ENCODE measurements at regions not wholly inside any gene's neighbourhood (a gene's known extent, or its start where the extent isn't known, plus 50 kb on each side); places are given as distances from the start of the nearest gene placed in this dataset.
"Not testable (repeated sequence)": the region's sequence is repeated elsewhere in the genome, so short reads cannot be mapped to it uniquely, and the experiment has no call there.

DNA sequence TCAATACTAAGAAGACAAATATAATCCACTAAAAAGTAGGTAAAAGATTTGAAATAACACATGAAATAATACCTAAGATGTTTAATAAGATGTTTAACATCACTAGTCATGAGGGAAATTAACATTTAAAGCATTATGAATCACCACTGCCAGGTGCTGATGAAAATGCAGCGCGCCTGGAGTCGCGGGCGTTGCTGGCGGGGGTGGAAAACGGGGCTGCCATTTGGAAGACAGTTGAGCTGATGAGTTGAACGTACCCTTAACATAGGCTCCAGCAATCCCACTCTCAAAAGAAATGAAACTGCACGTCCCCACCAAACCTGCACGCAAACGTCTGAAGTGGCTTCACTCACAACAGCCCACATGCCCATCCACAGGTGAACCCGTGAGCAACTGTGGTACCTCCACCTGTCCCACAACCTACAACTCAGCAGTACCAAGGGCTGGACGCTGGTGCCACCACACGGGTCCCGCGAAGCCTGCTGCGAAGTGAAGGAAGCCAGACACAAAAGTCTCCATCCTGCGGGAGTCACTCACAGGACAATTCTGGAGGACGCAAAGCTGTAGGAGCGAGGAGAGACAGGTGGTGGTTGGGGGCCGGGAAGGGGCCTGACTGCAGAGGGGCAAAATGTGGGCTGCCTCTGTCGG, 189.3 kb downstream of the NPIPB11 start:
- DNase-seq = not testable (repeated sequence)

DNA sequence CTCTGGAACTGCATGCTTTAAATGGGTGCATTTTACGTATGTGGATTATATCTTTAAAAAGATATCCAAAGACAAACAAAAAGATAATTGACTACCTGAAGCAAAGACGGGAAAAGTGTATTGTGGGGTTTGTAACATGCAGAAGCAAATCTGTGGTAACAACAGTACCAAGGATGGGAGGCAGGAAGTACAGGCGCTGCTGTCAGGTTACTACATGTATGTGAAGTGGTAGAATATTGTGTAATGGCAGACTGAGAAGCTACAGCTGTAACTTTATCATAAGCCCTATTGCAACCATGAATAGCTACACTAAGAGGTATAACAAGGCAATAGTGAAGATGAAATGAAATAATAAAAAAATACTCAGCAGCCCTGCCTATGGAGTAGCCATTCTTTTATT, 192.7 kb downstream of the NPIPB11 start:
- not testable (repeated sequence) for DNase-seq

DNA sequence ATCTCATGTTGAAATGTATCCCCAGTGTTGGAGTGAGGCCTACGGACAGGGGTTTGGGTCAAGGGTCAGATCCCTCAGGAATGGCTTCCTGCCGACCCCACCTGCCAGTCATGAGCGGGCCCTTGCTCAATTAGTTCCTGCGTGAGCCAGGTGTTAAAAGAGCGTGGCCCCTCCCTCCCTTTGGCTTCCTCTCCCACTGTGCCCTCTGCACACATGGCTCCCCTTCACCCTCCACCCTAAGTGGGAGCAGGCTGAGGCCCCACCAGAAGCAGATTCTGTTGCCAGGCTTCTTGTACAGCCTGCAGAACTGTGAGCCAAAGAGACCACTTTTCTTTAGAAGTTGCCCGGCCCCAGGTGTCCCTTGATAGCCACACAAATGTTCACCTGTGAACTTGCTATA, 193.3 kb downstream of the NPIPB11 start:
- not testable (repeated sequence) for DNase-seq

DNA sequence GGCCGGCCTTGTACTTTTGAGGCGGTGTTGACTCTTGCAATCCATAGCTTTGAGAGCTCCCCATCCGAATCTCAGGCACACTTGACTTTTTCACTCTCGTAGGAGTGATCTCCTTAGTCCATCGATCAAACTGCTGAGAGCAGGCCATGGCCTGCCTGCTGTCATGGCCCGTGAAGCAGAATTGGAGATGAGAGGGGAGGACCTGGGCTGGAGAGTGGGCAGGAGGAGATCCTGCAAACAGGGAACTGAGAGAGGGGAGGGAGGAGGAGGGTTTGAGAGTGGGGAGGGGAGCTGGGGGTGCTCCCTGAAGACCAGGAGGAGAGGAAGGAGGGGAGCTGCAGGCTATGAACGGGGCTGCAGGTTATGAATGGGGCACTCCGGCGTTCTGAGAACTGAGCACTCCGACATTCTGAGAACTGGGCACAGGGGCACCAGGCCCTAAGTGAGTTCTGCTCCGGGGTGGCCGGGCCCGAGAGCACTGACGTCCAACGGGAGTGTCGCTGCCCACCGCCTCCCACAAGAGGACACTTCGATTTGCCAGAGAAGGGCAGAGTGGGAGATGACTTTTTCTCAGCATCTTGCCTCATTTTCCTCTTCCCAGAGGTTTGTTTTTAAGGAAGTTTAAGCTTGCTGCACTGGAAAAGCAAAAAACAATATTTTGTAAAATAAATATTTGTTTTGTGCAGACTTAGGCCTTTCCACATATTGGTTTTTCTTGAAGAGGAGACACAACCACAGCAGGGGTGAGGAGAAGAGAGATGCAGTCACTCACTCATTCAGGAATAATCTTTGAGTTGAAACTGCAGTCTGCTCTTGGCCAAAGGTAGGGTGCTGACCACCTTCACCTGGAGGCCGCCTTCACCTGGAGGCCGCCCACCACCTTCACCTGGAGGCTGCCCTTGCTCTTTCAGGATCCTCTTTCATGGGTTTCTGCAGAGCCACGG, 194.2 kb downstream of the NPIPB11 start:
- not testable (repeated sequence) for DNase-seq

DNA sequence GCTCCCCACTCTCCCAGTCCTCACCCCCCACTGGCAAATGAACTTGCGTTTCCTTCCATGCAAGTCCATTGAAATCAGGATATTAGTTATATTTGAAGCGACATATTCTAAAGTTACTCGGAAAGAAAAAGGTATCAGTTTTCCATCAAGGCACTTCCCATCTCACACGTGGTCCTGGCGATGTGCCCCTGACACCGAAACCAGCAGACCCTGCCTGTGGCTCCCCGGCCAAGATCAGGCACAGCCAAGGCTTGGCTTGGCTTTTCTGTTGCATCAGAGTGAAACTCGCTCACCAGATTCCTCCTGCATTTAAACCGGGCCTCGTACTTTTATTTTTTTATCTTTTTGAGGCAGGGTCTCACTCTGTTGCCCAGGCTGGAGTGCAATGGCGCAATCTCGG, 195.1 kb downstream of the NPIPB11 start:
- not testable (repeated sequence) for DNase-seq

DNA sequence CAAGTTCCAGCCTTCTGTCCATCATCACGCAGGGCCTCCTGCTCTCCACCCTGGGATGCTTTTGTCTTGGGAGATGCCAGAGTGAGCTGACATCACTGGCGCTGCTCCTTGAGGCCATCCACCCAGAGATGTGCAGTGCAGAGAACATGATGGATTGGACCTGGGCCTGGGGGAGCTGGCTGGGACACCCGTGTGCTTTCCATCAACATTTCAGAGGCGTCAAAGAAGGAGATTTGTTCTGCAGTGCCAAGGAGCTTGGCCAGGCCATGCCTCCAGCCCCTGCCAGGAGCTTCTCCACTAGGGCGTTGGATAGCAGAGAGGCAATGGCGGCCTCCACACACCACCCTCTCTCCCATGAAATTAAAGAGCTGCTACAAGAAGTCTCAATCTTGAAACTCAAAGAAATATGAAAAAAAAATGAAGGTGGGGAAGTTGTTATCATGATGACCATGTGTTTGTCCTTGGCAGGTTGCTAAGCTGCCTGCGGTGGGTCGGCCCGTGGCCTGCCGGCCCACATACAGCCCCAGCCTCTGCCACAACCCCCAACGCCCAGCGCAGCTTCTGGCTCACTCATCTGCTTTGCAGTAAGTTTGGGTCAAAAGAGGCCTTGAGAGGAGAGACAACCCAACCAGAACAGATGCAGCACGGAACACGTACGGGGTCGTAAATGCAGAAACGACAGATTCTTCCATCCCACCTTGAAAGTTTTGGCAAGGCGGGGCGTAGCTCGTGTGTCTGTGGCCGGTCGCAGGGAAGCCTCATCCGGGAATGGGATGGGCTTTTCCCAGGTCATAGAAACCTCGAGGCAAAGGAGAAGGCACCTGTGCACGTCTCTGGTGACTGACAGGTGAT, 196.0 kb downstream of the NPIPB11 start:
- not testable (repeated sequence) for DNase-seq

DNA sequence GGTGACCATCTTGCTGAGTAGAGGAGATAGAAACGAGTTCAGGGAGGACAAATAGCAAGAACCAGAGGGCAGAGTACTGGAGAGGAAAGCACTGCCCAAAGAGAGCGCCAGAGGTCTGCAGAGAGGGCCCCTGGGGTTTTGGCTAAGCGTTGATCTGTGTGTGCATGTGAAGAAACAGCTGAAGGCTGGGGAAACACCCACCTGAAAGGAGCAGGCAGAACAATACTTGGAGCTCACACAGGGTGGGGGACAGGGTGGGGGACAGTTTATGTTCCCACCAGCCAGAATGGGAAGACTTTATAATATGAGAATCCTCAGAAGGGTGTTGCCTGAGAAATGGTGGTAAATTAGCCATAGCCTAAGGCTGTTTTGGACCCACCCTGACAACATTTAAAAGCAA, 200.4 kb downstream of the NPIPB11 start:
- DNase-seq = not testable (repeated sequence)

DNA sequence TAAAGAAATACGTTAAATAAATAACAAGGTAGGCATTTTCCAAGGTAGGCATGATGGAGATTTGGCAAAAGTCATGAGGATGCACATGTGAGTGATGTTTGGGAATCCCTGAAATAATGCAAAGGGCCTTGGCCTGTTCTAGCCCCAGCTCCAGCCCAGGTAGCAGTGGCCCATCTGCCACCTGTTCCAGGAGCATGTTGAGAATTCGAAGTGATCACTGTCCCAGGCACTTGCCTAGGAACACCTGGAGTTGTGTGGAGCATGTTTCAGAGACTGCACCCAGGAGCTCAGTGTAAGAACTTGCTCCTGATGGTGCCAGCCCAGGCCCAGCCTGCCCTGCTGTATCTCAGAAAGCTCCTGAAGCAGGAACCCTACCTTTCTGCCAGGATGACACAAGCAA, 201.4 kb downstream of the NPIPB11 start:
- DNase-seq = not testable (repeated sequence)

DNA sequence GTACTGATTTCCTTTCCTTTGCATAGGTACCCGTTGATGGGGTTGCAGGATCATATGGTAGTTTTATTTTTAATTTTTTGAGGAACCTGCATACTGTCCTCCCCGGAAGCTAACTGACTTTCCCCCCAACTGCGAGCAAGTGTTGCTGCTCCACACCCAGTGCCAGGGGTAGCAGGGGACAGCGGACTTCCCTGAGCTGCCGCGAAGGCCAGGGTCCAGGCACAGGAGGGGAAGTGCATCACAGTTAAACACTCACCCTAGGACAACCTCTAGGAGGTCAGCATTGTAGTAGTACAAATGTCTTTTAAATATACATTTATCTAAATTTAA, 201.7 kb downstream of the NPIPB11 start:
- DNase-seq = no peak

DNA sequence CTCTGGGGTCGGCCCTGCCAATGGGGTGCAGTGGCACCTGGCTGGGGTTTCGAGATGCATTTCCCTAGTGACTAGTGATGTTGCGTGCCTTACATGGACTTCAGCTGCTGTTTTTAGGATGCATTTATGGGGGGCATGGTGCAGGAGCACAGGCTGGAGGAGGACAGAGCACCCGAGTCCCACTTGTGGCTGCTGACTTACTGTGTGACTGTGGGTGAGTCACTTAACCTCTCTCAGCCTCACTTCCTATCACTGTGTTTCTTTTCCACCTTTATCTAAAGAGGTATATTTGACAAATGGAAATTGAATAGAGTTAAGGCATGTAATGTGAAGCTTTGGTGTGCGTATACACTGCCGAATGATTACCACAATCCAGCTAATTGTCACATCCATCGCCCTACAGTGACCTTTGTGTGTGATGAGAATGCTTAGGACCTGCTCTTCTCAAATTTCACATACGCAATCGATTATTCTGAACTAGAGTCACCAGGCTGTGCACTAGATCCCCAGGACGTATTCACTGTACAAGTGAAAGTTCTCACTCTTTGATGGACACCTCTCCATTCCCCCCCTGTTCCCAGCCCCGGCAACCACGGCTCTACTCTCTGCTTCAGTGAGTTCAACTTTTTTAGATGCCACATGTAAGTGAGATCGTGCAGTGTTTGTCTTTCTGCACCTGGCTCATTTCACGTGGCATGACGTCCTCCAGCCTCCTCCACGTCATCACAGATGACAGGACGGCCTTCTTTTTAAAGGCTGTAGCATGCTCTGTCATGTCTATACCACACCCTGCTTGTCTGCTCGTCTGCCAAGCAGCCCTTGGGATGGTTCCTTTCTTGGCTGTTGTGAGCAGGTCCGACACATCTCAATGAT, 202.3 kb downstream of the NPIPB11 start:
- DNase-seq = not testable (repeated sequence)

DNA sequence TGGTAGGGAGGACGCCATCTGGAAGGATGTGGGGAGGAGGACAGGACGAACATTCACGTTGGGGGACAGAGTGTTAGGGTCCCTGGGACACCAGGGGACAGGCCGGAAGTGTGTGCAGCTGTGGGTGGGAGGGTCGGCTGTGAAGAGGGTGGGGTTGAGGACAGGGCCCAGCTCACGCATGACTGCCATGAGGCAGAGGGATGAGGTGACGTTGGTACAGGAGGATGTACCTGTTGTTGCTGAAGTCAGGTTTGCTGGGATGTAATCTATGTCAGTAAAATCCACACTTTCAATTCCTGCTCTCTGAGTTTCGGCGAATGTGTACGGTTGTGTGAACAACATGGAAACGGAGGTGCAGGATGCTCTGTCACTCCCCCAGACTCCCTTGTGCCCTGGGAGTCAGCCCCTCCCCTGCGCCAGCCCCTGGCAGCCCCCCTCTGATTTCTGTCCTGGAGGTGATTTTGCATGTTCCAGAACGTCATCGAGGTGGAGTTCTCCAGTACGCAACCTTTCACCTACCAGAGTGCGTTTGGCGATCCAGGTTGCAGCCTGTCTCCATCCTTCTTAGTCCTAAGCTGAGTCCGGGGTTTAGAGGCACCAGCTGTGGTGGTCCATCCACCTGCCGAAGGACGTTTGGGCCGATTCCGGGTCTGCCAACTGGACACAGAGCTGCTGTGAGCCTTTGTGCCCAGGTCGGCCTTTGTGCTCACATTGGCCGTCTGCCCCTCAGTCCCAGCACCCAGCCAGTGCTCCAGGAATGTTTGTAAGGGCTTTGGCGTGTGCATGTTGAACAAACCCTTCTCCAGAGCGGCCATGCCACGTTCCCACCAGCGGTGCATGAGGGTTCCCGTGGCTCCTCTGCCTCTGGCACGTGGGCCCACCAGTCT, 203.2 kb downstream of the NPIPB11 start:
- DNase-seq = not testable (repeated sequence)

DNA sequence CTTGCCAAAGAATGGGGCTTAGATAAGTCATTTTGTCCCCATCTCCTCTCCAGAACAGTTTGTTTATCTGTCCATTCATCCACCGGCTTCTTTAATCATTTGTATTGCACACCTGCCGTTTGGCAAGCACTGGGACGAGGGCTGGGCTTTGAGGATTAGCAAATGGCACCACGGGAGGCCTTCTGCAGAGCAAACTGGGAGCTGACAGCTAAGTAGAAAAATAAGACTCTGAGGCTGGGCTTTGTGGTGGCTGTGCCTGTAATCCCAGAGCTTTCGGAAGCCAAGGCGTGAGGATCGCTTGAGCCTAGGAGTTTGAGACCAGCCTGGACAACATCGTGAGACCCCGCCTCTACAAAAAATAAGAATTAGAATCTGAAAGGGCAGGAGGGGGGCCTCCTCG, 203.9 kb downstream of the NPIPB11 start:
- DNase-seq = not testable (repeated sequence)

DNA sequence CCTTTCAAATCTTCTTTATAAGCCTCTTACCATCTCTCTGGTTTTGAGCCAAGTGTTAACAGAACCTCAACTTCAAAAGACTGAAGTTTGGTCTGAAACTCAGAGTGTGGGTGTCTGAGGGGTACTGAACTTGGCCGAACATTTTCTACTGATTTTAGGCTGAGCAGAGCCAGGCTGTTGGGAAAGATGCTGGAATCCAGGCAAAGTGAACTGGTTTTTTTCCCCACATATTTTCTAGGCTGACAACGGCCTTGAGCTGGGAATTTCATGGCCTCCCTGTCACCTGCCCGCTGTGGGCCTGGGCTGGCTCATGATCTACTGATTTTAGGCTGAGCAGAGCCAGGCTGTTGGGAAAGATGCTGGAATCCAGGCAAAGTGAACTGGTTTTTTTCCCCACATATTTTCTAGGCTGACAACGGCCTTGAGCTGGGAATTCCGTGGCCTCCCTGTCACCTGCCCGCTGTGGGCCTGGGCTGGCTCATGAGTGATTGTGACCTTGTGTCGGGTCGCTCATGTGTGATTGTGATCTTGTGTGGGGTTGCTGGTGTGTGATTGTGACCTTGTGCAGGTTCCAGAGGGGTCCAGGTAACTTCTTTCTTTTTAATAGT, 204.4 kb downstream of the NPIPB11 start:
- not testable (repeated sequence) for DNase-seq

DNA sequence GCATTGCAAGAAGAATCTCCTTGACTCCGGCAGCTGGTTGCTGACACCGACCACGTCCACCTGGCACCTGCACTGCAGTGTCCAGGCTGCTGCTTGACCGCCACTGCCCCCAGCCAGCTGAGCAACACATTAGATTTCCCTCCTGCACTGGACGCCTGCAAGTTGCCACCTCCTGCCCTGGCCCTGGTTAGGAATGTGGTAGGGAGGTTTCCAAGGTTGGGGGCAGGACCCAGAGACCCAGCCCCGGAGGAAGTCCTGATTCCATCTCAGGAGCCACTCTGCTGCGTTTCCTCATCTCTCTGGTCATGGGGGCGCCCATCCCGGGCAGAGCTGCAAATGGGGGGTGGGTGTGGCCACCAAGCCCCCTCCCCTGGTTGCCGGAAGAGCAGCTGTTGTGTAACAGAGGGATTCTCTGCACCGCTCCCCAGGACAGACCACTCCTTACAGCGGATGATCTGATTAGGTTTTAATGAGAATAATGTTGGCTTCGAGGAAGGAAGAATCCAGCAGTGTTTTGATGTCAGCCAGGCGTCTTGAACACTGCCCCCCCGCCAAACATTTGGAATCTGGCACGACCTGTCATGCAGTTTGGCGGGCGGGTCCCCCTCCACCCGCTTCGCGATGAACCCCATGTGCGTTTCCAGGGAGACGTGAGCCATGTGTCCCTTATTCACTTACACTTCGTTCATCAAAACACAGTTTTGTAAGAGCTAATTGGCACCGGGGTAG, 205.1 kb downstream of the NPIPB11 start:
- DNase-seq = not testable (repeated sequence)

DNA sequence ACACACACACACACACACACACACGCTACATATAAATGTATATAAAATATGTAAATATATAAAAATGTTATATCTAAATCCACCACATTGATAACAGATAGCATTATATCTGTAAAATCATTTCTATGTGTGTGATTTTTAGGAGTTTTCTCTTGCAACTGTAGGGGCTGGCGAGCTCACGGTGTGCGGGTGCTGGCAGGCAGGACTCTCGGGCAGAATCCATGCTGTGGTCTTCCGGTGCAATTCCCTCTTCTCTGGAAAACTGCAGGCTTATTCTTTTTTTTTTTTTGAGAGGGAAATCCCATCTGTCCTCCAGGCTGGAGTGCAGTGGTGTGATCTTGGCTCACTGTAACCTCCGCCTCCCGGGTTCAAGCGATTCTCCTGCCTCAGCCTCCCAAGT, 205.8 kb downstream of the NPIPB11 start:
- DNase-seq = not testable (repeated sequence)

DNA sequence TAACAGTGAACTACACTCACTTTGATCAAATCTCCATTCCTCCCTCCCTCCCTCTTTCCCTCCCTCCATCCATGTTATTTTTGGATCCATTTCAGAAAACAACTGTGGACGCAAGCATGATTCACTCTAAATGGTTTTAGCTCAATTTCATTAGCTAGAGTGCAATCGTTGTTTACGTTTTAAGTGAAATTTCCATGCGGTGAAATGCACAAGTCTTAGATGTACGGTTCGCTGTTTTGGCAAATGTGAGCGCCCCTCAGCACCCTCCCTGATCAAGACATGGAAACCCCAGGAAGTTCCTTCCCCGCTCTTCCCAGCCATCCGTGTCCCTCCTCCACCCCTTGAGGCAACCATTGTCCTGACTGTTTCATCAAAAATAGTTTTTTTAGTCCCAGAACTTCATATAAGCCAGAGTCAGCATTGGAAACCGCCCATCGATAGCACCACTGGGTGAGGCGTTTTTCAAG, 206.3 kb downstream of the NPIPB11 start:
- DNase-seq = peak; percentile 15

DNA sequence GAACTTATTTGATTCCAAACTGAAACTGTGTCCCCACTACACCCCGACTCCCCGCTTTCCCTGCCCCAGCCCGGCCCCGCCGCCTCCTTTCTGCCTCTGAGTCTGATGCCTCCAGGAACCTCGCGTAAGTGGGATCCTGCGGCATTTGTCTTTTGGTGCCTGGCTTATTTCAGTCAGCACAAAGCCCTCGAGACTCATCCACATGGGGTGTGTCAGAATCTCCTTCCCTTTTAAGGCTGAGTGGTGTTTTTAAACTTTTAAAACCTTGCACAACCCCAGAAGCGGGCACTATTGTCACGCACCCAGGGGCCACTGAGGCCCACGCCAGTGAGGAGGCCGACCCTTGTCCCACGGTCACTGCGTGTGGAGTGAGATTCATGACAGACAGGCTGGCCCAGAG, 206.9 kb downstream of the NPIPB11 start:
- DNase-seq = not testable (repeated sequence)

DNA sequence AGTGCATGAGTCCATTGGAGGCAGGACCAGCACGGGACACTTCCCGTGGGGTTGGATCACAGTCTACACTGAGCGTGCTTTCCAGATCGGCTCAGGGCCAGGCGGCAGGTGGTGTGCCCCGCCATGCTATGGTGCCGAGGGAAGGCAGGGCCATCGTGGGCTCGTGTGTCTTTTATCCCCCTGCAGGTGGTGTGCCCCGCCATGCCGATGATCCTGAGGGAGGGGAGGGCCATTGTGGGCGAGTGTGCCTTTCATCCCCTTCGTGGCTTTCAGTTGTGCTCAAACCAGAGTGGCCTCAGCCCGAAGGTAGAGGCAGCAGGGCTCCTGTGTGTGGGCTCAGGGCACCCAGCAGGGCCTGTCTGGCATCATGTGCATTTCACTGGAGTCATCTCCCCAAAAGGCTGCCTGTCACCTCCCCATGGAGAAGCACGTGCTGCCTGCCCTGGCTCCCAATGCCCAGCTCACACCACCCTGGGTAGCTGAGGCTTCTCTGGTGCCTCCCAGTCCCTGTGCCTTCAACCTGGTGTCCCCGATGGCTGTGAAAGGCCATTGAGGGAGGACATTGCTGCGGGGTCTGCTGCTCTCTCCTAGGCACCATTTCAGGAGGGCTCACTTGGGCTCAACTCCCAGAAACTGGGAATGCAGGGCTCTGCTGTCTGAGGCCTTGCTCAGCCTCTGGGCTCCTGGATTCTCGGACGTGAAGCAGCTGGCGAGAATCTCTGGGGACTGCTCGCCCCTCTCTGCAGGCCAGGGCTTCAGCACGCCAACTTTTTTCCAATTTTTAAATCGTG, 207.6 kb downstream of the NPIPB11 start:
- no peak for DNase-seq

DNA sequence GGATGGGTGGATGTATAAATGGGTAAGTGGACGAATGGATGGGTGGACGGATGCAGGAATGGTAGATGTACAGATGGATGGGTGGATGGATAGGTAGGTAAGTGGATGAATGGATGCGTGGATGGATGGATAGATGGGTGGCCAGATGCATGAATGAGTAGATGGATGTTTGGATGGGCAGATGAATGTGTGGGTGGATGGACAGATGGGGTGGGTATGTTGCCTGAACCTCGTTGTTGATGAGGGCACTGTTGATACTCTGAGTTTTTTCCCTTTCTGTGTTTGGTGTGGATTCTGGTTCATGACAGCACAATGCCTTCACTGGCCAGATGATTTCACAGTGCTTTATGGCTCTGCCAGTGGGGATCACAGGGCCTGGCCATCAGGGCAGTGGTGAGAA, 208.3 kb downstream of the NPIPB11 start:
- DNase-seq = no peak
